G401 (cell line): ENCODE measurements at regions not wholly inside any gene's neighbourhood (a gene's known extent, or its start where the extent isn't known, plus 50 kb on each side); places are given as distances from the start of the nearest gene placed in this dataset.

Source experiments
- DNase-seq: peaks from one replicate; pipeline ENCODE4 v3.0.0-alpha.2; 2015; ENCODE audit warnings: low spot score
- in situ Hi-C: cut with HindIII; loops from 2 replicates; pipeline ENCODE4 v1.10.0; 2016; ENCODE audit warnings: low sequenced_read_pairs, mixed read lengths

DNA sequence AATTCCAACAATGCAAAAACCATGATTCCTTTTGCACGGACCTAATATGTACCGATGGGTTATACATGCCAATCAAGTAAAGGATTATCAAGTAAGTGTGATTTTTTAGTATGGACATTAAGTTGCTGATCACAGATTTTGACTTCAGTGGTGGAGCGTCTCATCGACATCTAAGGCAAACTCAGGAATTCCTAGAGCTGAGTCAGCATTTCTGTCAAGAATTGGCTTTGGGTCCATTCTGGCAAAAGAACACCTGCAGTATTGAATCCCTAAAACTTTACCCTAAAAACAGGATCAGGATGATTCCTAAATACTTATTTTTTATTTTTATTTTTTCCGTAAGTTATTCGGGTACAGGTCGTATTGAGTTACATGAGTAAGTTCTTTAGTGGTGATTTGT, 83.6 kb downstream of the HPGD start:
- no peak for DNase-seq
- in situ Hi-C loops: no loop called here

DNA sequence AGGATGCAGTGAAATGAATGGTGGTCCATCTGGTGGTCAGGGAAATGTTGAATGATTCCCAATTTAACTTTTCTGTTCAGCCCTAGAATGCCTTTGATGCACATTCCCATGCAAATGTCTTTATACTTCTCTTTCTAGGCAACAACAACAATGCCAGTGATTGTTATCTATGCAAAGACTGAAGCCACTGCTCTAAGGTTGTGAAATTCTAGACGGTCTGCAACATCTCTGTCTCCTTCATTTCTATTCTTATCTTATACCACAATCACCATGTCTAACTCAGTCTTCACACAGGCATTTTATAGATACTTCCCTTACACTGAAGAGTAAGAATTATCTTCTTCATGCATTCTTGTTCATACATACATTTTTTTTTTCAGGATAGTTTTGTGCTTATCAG, 84.5 kb downstream of the HPGD start:
- no peak for DNase-seq
- in situ Hi-C loops: no loop called here

DNA sequence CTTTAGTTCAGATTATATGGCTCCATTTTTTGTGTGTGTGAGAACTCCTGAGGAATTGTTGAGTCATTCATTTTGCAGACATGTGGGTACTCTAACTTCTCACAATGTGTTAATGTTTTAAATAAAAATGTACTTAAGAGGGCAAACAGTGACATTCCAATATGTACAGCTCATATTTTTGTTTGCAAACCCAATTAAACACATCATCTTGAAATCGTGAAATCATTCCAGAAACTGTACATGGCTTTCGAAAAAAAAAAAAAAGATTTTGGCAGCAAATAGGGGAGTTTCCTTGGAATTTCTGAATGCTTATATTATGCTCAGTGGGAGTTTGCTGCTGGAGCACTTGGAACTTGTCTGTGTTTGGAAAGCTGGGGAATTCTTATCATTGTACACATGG, 85.0 kb downstream of the HPGD start:
- no peak for DNase-seq
- in situ Hi-C loops: no loop called here

DNA sequence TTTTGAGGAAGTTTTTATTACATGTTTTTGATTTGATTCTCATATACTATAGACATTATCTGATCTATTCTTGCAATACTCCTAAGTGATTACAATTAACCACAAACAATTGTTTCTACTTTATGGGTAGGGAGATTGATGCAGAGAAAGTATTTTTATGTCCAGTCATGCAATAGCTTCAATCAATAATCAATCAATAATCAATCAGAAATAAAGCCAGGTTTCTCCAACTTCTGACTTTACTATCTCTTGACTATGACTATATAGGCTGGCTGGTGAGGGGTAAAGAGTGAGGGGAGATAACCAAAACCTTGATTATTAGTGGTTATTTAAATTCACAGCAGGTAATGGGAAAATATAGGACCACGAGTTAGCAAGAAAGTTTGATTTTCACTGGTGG, 85.9 kb downstream of the HPGD start:
- no peak for DNase-seq

DNA sequence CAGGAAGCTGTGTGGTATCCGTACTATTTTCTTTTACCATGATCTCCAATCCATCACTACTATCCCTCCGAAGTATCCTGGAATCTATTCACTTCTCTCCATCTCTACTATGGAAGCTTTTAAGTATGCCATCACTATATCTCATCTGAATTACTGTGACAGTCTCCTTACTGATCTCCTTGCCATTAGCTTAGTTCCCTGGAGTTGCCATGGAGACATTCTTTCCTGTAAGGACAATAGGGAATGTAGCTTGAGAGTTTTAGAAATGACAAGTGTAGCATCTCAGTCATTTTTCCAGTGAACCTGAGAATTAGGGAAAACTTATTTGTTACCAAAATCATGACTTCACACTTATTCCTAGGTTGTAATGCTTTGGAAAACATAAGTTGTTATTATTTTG, 86.3 kb downstream of the HPGD start:
- DNase-seq: no peak
- in situ Hi-C loops: no loop called here

More for the DNA sequence above, 85.9 kb downstream of the HPGD start:
- in situ Hi-C loops: no loop called here

DNA sequence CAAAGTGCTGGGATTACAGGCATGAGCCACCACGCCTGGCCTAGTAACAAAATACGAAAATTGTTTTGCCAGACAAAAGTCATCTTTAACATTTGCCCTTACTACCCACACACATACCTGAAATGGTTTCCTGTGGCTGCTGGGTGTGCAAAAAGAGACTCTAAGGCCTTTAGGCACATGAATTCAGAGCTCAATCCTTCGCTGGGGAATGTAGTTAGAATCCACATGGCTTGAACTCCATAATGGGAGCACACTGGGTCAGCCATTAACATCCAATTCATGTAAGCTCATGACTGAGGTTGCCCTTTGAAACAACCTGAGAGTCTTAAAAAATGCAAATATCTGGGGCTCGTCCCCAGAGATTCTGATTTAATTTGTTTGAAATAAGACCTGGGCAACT, 87.8 kb downstream of the HPGD start:
- no peak for DNase-seq
- in situ Hi-C loops: no loop called here

DNA sequence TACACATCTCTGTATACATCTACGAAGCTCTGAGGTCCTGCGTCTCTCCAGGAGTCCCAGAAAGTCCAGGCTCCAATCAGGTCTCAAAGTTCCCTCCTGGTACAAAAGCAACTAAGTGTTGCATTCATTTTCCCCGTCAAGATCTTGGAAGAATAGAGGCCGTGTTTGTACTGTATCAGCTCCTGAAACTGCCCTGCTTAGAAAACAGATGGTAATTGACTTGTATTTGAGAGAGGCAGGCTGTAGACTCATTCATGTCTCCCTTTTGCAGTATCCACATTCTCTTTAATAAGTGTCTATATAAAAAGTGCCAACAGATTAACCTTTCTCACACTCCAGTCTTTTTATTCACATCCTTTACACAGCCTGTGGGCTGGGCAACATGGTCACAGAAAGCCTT, 91.7 kb downstream of the HPGD start:
- in situ Hi-C loops: no loop called here

DNA sequence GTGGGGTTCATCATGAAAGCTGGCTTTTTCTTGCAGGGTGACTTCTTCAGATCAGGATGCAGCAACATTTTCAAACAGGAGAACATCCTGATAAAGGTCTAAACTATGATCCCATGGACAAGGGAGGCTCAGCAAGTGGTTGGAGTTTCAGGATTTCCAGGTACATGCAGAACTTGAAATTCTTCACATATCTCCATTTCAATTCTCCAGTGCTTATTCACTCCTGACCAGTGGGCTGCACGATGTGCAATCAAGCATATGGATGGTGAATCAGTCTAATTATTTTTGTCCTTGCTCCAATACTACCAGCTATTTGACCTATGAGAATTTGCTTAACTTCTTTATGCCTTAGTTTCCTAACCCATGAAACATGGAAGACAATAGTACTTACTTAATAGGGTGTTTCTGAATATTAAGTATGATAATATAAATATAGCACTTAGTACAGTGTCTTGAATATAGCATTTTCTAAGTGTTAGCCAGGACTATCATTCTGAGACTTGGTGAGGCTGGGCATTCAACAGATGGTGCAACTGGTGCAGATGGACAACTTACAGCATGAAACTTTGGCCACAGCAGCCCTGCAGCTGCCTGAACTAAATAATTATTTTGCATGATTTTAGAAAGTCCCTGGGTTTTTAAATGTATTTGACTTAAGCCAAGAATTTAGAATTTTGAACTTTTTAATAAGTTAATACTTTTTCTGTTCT, 92.4 kb downstream of the HPGD start:
- in situ Hi-C loops: no loop called here
- DNase-seq: no peak

More for the DNA sequence above, 91.7 kb downstream of the HPGD start:
- no peak for DNase-seq

DNA sequence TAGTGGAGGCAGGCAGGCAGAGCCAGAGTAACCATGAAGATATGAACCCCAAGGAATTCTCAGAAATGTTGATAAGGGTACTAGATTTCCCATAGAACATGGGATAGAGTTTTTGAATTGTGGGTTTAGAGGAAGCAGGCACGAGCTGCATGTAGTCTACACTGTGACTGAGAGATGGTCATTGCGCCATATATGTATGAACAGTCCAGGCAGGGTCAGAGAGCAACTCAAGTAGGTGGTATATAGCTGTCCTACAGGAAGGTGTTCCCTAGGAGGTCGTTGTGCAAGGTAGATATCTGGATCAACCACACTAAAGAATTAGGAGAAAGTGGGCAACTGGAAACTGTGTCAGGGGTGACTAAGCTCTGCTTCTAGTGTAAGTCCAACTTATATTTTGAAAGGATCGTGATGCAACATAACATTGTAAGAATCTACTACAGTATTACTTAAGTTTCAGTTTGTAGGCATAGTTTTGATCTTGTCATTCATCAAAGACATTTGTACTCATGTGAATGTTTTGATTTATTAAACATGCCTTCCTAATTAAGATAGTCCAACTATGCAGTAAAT, 94.6 kb downstream of the HPGD start:
- in situ Hi-C loops: no loop called here

DNA sequence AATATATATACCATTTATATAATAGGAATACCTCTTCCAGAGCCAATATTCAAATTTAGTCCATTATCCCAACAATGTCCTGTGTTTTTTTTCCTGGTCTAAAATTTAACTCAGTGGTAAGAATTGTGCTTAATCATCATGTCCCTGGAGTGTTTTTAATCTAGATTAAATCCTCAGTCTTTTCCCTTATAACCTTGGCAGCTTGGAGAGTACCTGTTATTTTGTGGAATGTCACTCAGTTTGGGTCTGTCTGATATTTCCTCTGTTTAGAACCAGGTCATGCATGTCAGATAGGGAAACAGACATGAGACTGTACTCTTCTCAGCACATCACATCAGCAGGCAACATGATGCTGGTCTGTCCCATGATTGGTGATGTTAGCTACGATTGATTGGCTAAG, 96.6 kb downstream of the HPGD start:
- in situ Hi-C loops: no loop called here
- DNase-seq: no peak

More for the DNA sequence above, 94.6 kb downstream of the HPGD start:
- DNase-seq: no peak

DNA sequence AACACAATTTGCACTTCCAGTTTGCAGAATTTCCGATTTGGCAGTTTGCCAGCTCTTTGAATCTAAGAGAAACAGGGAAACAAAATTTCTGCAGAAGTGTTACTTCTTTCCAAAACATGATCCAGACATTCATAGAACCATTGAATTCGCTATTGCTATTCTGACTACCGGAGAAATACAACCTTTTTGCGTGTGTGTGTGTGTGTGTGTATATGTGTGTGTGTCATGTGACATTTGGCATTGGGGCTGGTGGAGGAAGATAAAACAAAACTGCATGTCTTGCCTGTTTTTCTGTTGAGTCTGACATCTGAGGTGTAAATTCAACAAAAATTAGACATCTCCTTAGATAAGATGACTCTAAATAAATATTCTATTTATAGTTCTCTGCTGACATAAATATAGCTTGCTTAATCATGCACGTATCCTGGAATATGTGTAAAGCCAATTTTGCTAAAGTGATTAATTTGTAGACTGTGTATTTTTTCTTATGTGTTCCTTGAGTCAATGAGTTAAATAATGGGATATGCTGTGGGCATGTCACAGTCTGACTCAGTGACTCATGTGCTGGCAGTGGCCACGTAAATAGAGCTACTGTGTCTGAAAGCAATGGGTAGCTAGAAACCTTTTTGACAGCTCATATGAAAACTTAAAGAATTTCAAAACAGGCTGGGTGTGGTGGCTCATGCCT, 98.9 kb downstream of the HPGD start:
- in situ Hi-C loops: no loop called here
- peak; percentile 6 for DNase-seq

DNA sequence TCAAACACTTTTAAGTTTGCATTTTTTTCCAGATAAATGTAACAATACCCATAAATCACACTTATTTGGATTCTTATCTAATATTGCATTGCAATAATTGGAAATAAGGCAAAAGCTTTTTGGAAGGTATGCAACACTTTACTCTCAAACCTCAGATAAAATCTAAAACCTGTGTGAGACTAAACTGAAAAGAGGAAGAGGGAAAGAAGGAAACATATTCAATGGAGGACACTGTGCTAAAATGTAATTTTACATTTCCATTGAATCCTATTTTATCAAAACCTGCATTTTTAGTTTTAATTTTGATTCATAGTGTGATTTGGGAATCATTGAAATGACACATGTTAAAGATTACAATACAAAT, 99.4 kb downstream of the HPGD start:
- DNase-seq: no peak
- in situ Hi-C loops: no loop called here

DNA sequence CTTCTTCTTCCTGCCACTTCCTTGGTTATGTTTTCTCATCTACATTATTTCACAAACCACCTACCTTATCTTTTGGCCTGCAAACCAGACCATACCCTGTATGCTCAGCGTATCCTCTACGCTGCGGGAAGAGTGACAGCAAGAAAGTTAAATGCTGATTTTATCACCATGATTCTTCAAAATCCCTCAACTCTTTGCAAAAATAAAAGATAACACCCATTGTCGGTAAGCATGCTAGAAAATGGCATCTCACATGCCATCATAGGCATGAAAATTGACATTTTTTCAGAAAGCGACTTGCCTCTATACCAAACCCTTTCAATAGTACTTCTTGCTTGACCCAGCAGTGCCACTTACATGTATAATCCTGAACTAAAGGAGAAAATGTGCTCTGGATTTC, 102.0 kb downstream of the HPGD start:
- no peak for DNase-seq
- in situ Hi-C loops: no loop called here

DNA sequence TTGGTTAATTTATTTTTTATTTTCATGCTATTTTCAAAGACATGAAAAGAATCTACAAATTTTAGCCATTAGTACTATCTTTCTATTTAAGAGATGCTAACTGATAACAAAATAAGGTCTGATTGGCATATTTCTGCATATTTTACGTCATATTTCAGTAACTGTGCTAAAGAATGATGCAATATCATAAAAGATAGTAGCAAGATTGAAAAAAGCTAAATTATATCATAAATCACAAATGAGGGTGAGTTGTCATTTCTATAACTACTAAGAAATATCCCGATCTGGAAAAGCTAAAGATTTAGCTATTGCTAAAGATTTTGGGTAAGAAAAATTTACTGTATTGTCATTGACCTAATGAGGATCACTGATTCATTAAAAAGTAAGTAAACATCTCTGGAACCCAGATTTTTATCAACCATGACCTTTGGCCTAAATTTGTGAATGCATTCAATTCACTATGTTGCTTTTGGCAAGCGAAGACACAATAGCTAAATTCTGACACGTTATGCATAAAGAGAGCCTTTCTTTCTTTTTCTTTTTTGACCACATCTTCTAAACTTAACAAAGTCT, 103.6 kb downstream of the HPGD start:
- in situ Hi-C loops: no loop called here
- DNase-seq: no peak

DNA sequence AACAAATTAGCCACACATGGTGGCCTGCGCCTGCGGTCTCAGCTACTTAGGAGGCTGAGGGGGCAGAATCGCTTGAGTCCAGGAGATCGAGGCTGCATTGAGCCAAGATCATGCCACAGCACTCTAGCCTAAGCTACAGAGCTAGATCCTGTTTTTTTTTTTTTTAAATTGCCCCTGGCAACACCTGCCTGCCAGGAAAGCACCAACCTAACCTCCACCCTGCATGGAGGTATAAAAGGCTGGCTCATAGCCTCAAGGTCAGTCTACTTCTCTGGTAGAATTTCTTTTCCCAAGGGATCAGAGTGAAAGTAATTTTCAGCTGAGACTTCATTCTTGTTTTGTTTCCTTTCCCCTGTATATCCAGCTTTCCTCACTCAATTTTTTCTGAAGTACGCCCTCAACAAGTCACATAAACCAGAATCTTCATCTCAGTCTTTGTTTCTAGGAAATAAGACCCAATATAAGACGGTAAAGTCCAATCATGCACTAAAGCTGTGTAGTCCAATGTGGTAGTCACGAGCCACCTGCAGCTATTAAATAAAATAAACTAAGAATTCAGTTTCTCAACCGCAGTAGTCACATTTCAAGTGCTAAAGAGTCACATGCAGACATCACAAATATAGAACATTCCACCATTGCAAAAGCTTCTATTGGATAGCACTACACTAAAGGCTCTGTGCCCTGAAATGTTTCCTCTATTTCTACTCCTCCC, 113.3 kb downstream of the HPGD start:
- in situ Hi-C loops: no loop called here
- no peak for DNase-seq

DNA sequence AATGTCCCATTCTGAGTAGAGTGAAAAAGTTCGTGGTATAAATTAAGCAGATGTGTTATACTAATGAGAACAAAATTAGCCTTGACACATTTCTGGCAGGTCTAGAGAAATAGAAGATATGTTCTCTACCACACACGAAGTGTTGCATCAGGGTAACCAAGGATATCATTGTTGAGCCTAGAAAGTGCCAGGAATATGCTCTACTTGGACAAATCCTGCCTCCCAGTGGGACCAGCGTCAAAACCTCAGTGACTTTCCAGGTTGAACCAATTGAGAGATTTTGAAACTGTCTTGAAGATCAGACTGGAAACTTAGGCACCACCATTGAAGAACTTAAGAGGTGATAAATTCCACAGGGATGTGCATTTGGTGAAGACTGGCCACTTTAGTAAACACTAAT, 115.9 kb downstream of the HPGD start:
- in situ Hi-C loops: no loop called here
- DNase-seq: no peak

DNA sequence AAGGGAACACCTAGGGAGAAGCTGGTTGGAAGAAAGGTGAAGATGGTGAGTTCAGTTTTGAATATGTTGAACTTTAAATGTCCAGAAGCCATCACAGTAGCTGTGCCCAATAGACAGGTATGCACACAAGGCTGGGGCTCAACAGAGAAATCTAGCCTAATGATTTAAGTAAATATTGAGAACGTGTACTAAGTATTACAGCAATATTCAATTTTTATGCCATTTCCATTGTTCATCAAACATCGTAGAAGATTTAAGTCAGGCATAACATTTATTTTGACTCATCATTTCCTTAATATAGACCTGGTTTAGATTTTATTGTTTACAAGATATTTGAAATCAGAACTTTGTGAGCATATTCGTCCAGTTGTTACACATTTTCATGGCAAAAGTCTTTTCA, 116.4 kb downstream of the HPGD start:
- DNase-seq: no peak
- in situ Hi-C loops: no loop called here

DNA sequence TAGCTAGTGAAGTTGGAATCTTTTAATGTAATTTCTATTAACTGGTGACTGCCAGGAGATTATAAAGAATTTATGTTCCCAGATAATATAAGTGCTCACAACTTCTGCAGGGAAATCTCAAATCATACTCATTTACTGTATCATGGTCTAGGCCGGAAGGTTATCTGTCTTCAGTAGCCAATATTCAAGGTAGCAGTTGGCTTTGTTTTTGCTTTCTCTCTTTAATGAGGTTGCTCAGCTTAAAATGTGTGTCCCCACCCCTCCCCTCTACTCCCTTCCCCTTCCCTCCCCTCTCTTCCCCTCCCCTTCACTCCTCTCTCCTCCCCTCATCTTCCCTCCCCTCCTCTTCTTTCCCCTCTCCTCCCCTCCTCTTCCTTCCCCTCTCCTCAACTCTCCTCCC, 117.6 kb downstream of the HPGD start:
- in situ Hi-C loops: no loop called here
- DNase-seq: no peak

DNA sequence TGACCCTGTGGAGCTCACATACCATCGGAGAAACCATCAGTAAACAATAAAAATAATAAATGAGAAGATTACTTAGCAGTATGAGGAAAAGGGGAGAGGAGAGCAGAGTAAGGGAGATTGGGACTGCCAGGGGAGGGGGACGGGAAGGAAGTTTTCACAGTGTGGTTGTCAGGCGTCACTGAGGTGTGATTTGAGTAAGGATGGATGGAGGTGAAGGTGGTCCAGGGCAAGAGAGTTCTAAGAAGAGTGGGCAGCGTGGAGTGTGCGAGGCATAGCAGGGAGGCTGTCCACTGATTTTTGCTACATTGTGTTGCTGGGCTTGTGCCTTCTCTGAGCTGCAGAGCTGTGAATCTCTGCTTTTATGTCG, 119.1 kb downstream of the HPGD start:
- in situ Hi-C loops: no loop called here
- DNase-seq: no peak
